GM23248 (cell line): ENCODE measurements at regions not wholly inside any gene's neighbourhood (a gene's known extent, or its start where the extent isn't known, plus 50 kb on each side); places are given as distances from the start of the nearest gene placed in this dataset.

Source experiments
- DNase-seq: peaks from one replicate; pipeline ENCODE4 v3.0.0-alpha.2; 2015
- H2AFZ ChIP-seq: fragments of 200-600 bp; sonication (generic); 2 replicates; pipeline ENCODE4 v1.6.1; 2016; ENCODE audit warnings: antibody characterized with exemption
- H3F3A ChIP-seq: fragments of 200-600 bp; sonication (generic); 2 replicates; pipeline ENCODE4 v1.6.1; 2016; ENCODE audit warnings: mild to moderate bottlenecking, antibody characterized with exemption, mixed run types; ENCODE audit not compliant: insufficient read depth
- H3K27ac ChIP-seq: fragments of 200-600 bp; sonication (generic); 2 replicates; pipeline ENCODE4 v1.5.1; 2016; ENCODE audit warnings: mild to moderate bottlenecking
- H3K27me3 ChIP-seq: fragments of 200-600 bp; sonication (generic); replicated peaks from 2 replicates; pipeline ENCODE4 v1.6.1; 2016; ENCODE audit warnings: mild to moderate bottlenecking; ENCODE audit not compliant: insufficient read depth
- H3K36me3 ChIP-seq: fragments of 200-600 bp; sonication (generic); 2 replicates; pipeline ENCODE4 v1.6.1; 2016; ENCODE audit warnings: low read depth, mild to moderate bottlenecking
- H3K4me1 ChIP-seq: fragments of 200-600 bp; sonication (generic); 2 replicates; pipeline ENCODE4 v1.6.1; 2016; ENCODE audit warnings: mild to moderate bottlenecking; ENCODE audit not compliant: insufficient read depth
- H3K4me2 ChIP-seq: fragments of 200-600 bp; sonication (generic); one replicate; pipeline ENCODE4 v1.6.1; 2016; ENCODE audit warnings: mild to moderate bottlenecking; ENCODE audit not compliant: unreplicated experiment
- H3K4me3 ChIP-seq: fragments of 200-600 bp; sonication (generic); 2 replicates; pipeline ENCODE4 v1.5.1; 2016; ENCODE audit warnings: mild to moderate bottlenecking
- H3K79me2 ChIP-seq: fragments of 200-600 bp; sonication (generic); 2 replicates; pipeline ENCODE4 v1.6.1; 2016; ENCODE audit warnings: mild to moderate bottlenecking; ENCODE audit not compliant: insufficient read depth
- H3K9ac ChIP-seq: fragments of 200-600 bp; sonication (generic); 2 replicates; pipeline ENCODE4 v1.6.1; 2016; ENCODE audit warnings: mild to moderate bottlenecking
- H3K9me2 ChIP-seq: fragments of 200-600 bp; sonication (generic); 2 replicates; pipeline ENCODE4 v1.6.1; 2016; ENCODE audit warnings: mixed run types, mild to moderate bottlenecking, moderate library complexity; ENCODE audit not compliant: insufficient read depth
- H3K9me3 ChIP-seq: fragments of 200-600 bp; sonication (generic); one replicate; pipeline ENCODE4 v1.6.1; 2017; ENCODE audit warnings: low read depth
- H4K20me1 ChIP-seq: fragments of 200-600 bp; sonication (generic); 2 replicates; pipeline ENCODE4 v1.6.0; 2016; ENCODE audit not compliant: insufficient read depth
- EZH2 ChIP-seq: fragments of 200-600 bp; sonication (generic); IDR thresholded peaks from 2 replicates; pipeline ENCODE4 v1.6.1; 2018; ENCODE audit warnings: antibody characterized with exemption, mild to moderate bottlenecking; ENCODE audit not compliant: insufficient read depth, poor library complexity, severe bottlenecking
- EZH2phosphoT487 ChIP-seq: fragments of 200-600 bp; sonication (generic); IDR thresholded peaks from 2 replicates; pipeline ENCODE4 v1.6.1; 2018; ENCODE audit warnings: antibody characterized with exemption, moderate library complexity, mild to moderate bottlenecking, low read depth; ENCODE audit not compliant: insufficient read depth
- WGBS, 2 experiments: methylation state at CpG; one replicate each; pipeline ENCODE4 v1.1.6; 2015 to 2017; ENCODE audit warnings: low lambda C conversion rate in 2 of 2, low coverage in 1 of 2; ENCODE audit errors: missing lambda C conversion rate in 2 of 2; 5-methylcytosine and 5-hydroxymethylcytosine counted together
- in situ Hi-C: fragments of 300-500 bp; cut with MboI; formaldehyde crosslinking; loops from 2 replicates; pipeline ENCODE4 v1.15.0; 2020

DNA sequence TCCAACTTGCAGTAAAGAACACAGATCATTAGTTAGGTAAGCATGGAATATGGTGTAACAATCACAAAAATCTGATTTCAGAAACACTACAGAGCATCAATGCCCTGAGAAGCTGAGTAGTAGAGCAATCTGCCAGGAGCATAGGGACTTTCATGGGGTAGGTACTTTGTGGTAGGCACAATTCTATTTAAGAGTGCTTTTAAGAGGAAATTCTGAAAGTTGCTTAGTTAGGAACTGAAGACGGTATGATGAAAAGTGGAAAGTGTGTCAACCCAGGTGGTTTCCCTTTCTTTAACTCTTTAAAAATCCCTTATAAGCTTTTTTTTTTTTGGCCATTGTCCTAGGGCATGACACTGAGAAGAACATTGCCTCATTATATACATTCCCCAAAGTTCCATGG, 535.7 kb upstream of the FBXO33 start:
- no peaks in the 10 kb centered on the region for H4K20me1 ChIP-seq
- no peaks in the 10 kb centered on the region for H3K27me3 ChIP-seq
- H3K4me2 ChIP-seq: no peak overlapping the region
- DNase-seq: no peak
- in situ Hi-C loops: no loop called here
- no peak overlapping the region for H3K27ac ChIP-seq
- 11 to 14% methylated on average over 1 of the region's 1 CpG for WGBS, 2 experiments
- TF ChIP-seq EZH2phosphoT487 (no peak), EZH2 (no peak)
- H2AFZ ChIP-seq: no peak overlapping the region
- no peaks in the 10 kb centered on the region for H3K79me2 ChIP-seq
- H3K9ac ChIP-seq: no peak overlapping the region
- H3K36me3 ChIP-seq: no peaks in the 10 kb centered on the region
- H3K4me3 ChIP-seq: no peak overlapping the region
- no peaks in the 10 kb centered on the region for H3K4me1 ChIP-seq
- no peaks in the 10 kb centered on the region for H3K9me2 ChIP-seq
- no peaks in the 10 kb centered on the region for H3F3A ChIP-seq
- H3K9me3 ChIP-seq: no peaks in the 10 kb centered on the region

DNA sequence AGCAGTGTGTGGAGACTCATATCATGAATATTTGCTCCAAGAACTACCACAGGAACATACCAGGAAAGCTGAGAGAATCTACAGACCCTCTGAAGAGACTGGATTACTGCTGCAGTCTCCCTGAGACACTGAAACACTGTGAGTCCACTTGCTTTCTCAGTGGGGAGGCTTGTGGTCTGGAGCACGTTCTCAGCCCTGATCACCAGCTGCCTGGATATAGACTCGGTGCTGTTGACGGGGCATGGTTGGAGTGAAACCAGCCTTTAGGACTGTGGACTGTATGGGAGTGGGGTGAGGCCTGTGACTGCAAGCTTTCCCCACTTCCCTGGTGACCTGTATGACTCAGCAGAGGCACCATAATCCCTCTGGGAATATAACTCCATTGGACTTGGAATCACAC, 525.8 kb upstream of the FBXO33 start:
- WGBS, 2 experiments: 20 to 32% methylated on average over 3 of the region's 3 CpGs
- Histone ChIP-seq H3K4me1 (no peaks in the 10 kb centered on the region), H3K9ac (no peak overlapping the region), H3K36me3 (no peaks in the 10 kb centered on the region), H3K9me3 (no peaks in the 10 kb centered on the region), H3K4me3 (no peak overlapping the region), H3K27me3 (no peaks in the 10 kb centered on the region), H3K27ac (no peak overlapping the region), H3F3A (no peaks in the 10 kb centered on the region), H2AFZ (no peak overlapping the region), H4K20me1 (no peaks in the 10 kb centered on the region), H3K4me2 (no peak overlapping the region), H3K79me2 (no peaks in the 10 kb centered on the region), H3K9me2 (no peaks in the 10 kb centered on the region)
- DNase-seq: no peak
- no peak for TF ChIP-seq EZH2phosphoT487
- no peak for TF ChIP-seq EZH2
- in situ Hi-C loops: no loop called here

DNA sequence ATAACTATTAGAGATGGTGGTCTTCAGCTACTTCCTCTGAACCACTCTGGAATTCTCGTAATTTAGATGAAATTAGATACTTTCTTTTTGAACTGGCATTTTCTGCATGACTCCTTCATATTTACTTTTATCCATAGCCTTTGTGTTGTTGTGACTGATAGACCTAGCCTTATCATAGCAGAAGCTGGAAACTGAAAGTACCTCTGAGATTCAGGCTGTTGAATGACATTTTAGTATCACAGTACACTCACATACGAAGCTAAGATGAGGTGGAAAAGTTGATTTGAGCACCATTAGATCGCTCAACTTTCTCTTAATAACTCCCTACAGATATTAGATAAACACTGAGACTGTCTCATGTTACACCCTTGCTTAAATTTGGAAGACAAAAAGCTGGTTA, 525.1 kb upstream of the FBXO33 start:
- H3K9me3 ChIP-seq: no peaks in the 10 kb centered on the region
- no peaks in the 10 kb centered on the region for H3K79me2 ChIP-seq
- no peak overlapping the region for H3K27ac ChIP-seq
- H3K36me3 ChIP-seq: no peaks in the 10 kb centered on the region
- H3K9me2 ChIP-seq: no peaks in the 10 kb centered on the region
- H2AFZ ChIP-seq: no peak overlapping the region
- 0 to 7% methylated on average over 3 of the region's 3 CpGs for WGBS, 2 experiments
- TF ChIP-seq EZH2phosphoT487 (no peak), EZH2 (no peak)
- no peak overlapping the region for H3K9ac ChIP-seq
- DNase-seq: no peak
- no peak overlapping the region for H3K4me2 ChIP-seq
- H3K27me3 ChIP-seq: no peaks in the 10 kb centered on the region
- no peaks in the 10 kb centered on the region for H3F3A ChIP-seq
- H4K20me1 ChIP-seq: no peaks in the 10 kb centered on the region
- in situ Hi-C loops: no loop called here
- H3K4me3 ChIP-seq: no peak overlapping the region
- H3K4me1 ChIP-seq: no peaks in the 10 kb centered on the region

DNA sequence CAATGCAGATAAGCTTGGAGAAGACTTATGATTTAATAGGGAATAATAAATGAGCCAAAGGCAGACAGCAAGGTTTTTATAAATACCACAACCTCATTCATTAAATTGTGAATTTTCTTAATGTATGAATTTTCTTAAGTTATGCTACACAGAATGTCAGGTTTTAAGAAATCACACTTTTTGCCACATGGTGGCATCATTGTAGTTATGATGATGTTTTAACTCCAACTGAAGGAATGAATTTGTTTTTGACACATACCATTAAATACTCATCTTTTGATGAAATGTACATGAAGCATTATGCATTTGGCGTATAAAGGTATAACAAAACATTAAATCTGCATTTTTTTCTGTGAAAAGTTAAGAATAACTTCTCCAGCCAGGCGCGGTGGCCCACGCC, 524.1 kb upstream of the FBXO33 start:
- Histone ChIP-seq H3K4me2 (no peak overlapping the region), H3K4me3 (no peak overlapping the region), H3K79me2 (no peaks in the 10 kb centered on the region), H2AFZ (no peak overlapping the region), H3K36me3 (no peaks in the 10 kb centered on the region), H3K4me1 (no peaks in the 10 kb centered on the region), H3K9ac (no peak overlapping the region), H3K27ac (no peak overlapping the region), H3F3A (no peaks in the 10 kb centered on the region), H3K27me3 (no peaks in the 10 kb centered on the region), H3K9me2 (no peaks in the 10 kb centered on the region), H3K9me3 (no peaks in the 10 kb centered on the region), H4K20me1 (no peaks in the 10 kb centered on the region)
- in situ Hi-C loops: no loop called here
- TF ChIP-seq EZH2phosphoT487: no peak
- no peak for TF ChIP-seq EZH2
- WGBS, 2 experiments: 56 to 59% methylated on average over 4 of the region's 4 CpGs
- DNase-seq: no peak

DNA sequence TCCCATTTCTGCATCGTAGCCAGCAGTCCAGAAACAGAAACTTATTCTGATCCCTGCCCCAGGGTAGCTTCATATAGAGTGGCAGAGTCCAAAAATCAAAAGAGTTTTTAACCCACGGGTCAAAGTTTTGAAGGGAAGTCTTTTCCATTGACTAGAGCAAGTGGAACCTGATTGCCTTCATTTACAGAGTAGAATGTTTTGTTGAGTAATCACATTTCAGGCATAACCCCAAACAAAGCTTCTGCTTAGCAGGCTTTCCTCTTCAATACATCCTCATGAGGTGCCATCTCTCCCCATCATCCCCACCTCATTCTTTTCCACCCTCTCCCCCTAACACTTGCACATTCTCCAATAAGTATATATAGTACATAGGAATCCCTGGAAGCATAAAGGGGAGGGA, 516.0 kb upstream of the FBXO33 start:
- Histone ChIP-seq H4K20me1 (no peaks in the 10 kb centered on the region), H3K9me3 (no peaks in the 10 kb centered on the region), H3K27me3 (no peaks in the 10 kb centered on the region), H3F3A (no peaks in the 10 kb centered on the region), H3K4me3 (no peak overlapping the region), H3K9ac (no peak overlapping the region), H3K79me2 (no peaks in the 10 kb centered on the region), H3K9me2 (no peaks in the 10 kb centered on the region), H3K4me1 (no peaks in the 10 kb centered on the region), H2AFZ (no peak overlapping the region), H3K27ac (no peak overlapping the region), H3K36me3 (no peaks in the 10 kb centered on the region), H3K4me2 (no peak overlapping the region)
- TF ChIP-seq EZH2phosphoT487: no peak
- no peak for TF ChIP-seq EZH2
- DNase-seq: no peak
- in situ Hi-C loops: no loop called here
- WGBS, 2 experiments: 7 to 11% methylated on average over 2 of the region's 2 CpGs
